Keratinocyte (primary cell): ENCODE measurements at regions not wholly inside any gene's neighbourhood (a gene's known extent, or its start where the extent isn't known, plus 50 kb on each side); places are given as distances from the start of the nearest gene placed in this dataset.

Experiments
- DNase-seq: peaks from one replicate; pipeline ENCODE4 v3.0.0-alpha.2; 2011; ENCODE audit warnings: low read depth, missing footprints, low spot score
- FAIRE-seq: peaks from 2 replicates; lab custom pipeline; 2011; peaks lifted over from hg19 to GRCh38; lab: Jason Lieb, UNC
- H2AFZ ChIP-seq: 2 replicates; pipeline ENCODE4 v1.6.0; 2012; ENCODE audit warnings: low read length, control low read depth, inconsistent platforms; ENCODE audit not compliant: control insufficient read depth
- H3K27ac ChIP-seq: 2 replicates; pipeline ENCODE4 v1.5.1; 2011; ENCODE audit warnings: low read length; ENCODE audit not compliant: control insufficient read depth, insufficient read depth
- H3K27me3 ChIP-seq: 3 replicates; pipeline ENCODE4 v1.6.0; 2011; ENCODE audit warnings: low read length; ENCODE audit not compliant: control insufficient read depth, insufficient read depth; ENCODE audit errors: extremely low read depth
- H3K36me3 ChIP-seq, 2 experiments: 2 replicates in 1 of 2; 3 replicates in 1 of 2; pipeline ENCODE4 v1.5.1; 2011; ENCODE audit warnings: low read length in 2 of 2, mild to moderate bottlenecking in 1 of 2; ENCODE audit not compliant: control insufficient read depth in 2 of 2, insufficient read depth in 2 of 2; ENCODE audit errors: extremely low read depth in 1 of 2
- H3K4me1 ChIP-seq: 3 replicates; pipeline ENCODE4 v1.5.1; 2011; ENCODE audit warnings: low read length; ENCODE audit not compliant: control insufficient read depth, insufficient read depth; ENCODE audit errors: extremely low read depth
- H3K4me2 ChIP-seq: 3 replicates; pipeline ENCODE4 v1.6.0; 2011; ENCODE audit warnings: low read depth, low read length; ENCODE audit not compliant: control insufficient read depth, insufficient read depth; ENCODE audit errors: extremely low read depth
- H3K4me3 ChIP-seq, 3 experiments: fragments of 200-600 bp in 1 of 3; sonication (generic) in 1 of 3; 2 replicates in 2 of 3; 3 replicates in 1 of 3; pipeline ENCODE4 v1.5.1; 2011 to 2016; ENCODE audit warnings: low read length in 3 of 3, mild to moderate bottlenecking in 3 of 3, control low read depth in 2 of 3, inconsistent platforms in 1 of 3, low read depth in 1 of 3, mixed read lengths in 1 of 3, mixed run types in 1 of 3, moderate library complexity in 1 of 3; ENCODE audit not compliant: control insufficient read depth in 2 of 3, insufficient read depth in 2 of 3; ENCODE audit errors: extremely low read depth in 1 of 3
- H3K79me2 ChIP-seq: 2 replicates; pipeline ENCODE4 v1.6.0; 2012; ENCODE audit warnings: low read length; ENCODE audit not compliant: control insufficient read depth, insufficient read depth
- H3K9ac ChIP-seq: 3 replicates; pipeline ENCODE4 v1.6.0; 2011; ENCODE audit warnings: low read length; ENCODE audit not compliant: control insufficient read depth, insufficient read depth; ENCODE audit errors: extremely low read depth
- H3K9me1 ChIP-seq: 3 replicates; pipeline ENCODE4 v1.6.0; 2011; ENCODE audit warnings: low read length; ENCODE audit not compliant: control insufficient read depth, insufficient read depth; ENCODE audit errors: extremely low read depth
- H3K9me3 ChIP-seq: 2 replicates; pipeline ENCODE4 v1.5.1; 2012; ENCODE audit warnings: low read depth, low read length; ENCODE audit not compliant: control insufficient read depth
- H4K20me1 ChIP-seq: 3 replicates; pipeline ENCODE4 v1.6.0; 2011; ENCODE audit warnings: low read length; ENCODE audit not compliant: control insufficient read depth, insufficient read depth; ENCODE audit errors: extremely low read depth
- CTCF ChIP-seq, 3 experiments: IDR thresholded peaks in 1 of 3; conservative IDR thresholded peaks in 1 of 3; optimal IDR thresholded peaks in 1 of 3; 2 replicates in 2 of 3; 3 replicates in 1 of 3; pipeline versions ENCODE3 to v1.5.1; 2011; ENCODE audit warnings: low read length in 3 of 3, mild to moderate bottlenecking in 3 of 3, moderate library complexity in 2 of 3, control low read depth in 1 of 3, inconsistent platforms in 1 of 3; ENCODE audit not compliant: insufficient read depth in 2 of 3; ENCODE audit errors: extremely low read depth in 1 of 3
- EZH2 ChIP-seq: IDR thresholded peaks from one replicate; pipeline ENCODE4 v1.6.1; 2012; ENCODE audit warnings: inconsistent platforms, mild to moderate bottlenecking, low read length, moderate library complexity
- dilution Hi-C: fragments of 300-500 bp; cut with MboI; formaldehyde crosslinking; loops from one replicate; pipeline ENCODE4 v1.7.0; 2020; ENCODE audit warnings: low sequenced_read_pairs; ENCODE audit not compliant: extremely low pct_ligation_motif_present

DNA sequence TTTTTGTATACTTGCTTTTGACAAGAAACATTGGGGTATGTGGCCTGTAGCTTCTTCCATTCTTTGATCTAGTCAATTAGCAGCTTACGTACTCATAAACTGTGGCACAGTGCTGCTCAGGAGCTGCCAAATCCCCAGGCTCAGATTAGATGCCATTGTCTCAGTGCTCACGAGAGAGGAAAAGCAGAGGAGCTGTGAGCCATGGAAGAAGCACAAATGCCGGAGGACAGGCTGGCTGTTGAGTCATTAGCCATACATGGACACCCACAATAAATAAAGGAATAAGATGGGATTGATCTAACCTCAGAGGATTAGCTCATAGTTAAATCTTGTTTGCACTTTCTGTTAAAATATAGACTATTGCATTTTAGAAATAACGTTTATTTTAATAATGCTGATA is 121.7 kb downstream of the POSTN start:
- no peak for TF ChIP-seq EZH2
- TF ChIP-seq CTCF (optimal IDR thresholded peaks at IDR 0.05 in 1 of 3, IDR thresholded peaks at IDR 0.05 in 1 of 3, conservative IDR thresholded peaks at IDR 0.05 in 1 of 3; ENCODE audit: extremely low read depth in 1 of 3, insufficient read depth in 2 of 3, low read length in 3 of 3): no peak
- H4K20me1 ChIP-seq: no peaks in the 10 kb centered on the region
- H3K9me3 ChIP-seq: no peaks in the 10 kb centered on the region
- H3K4me3 ChIP-seq: no peak overlapping the region
- H3K9me1 ChIP-seq: no peaks in the 10 kb centered on the region
- no peaks in the 10 kb centered on the region for H3K27me3 ChIP-seq
- no peak overlapping the region for H3K9ac ChIP-seq
- no peaks in the 10 kb centered on the region for H3K79me2 ChIP-seq
- DNase-seq: no peak
- H2AFZ ChIP-seq: peak overlapping the region; percentile 78
- peak; percentile 77 for FAIRE-seq
- H3K27ac ChIP-seq: no peak overlapping the region
- H3K36me3 ChIP-seq: no peaks in the 10 kb centered on the region
- dilution Hi-C loops: no loop called here
- peak overlapping the region; percentile 32 for H3K4me2 ChIP-seq
- H3K4me1 ChIP-seq: peaks cover 4% of the 10 kb centered on the region

DNA sequence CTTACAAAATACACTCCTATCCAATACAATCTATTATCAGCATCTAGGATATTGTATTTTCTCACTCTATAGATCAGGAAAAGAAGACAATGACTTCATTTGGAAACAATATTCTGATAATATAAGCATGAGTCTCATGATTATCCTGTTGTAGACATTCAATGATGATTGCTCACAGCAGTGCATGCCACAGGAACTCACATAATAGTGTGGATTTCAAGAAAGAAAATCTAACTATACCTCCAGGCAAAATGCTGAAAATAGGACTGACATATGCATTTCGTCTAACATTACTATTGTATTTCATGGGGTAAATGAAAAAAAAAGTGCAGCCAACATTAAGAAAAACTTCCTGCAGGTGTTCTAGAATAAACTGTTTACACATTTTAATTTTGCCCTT is 122.6 kb downstream of the POSTN start:
- Histone ChIP-seq H3K79me2 (no peaks in the 10 kb centered on the region), H3K4me2 (no peak overlapping the region), H2AFZ (no peak overlapping the region), H3K27ac (no peak overlapping the region), H4K20me1 (no peaks in the 10 kb centered on the region), H3K36me3 (no peaks in the 10 kb centered on the region), H3K9me1 (no peaks in the 10 kb centered on the region), H3K27me3 (no peaks in the 10 kb centered on the region), H3K9ac (no peak overlapping the region), H3K4me1 (peaks cover 4% of the 10 kb centered on the region), H3K4me3 (no peak overlapping the region), H3K9me3 (no peaks in the 10 kb centered on the region)
- TF ChIP-seq EZH2 (no peak), CTCF (optimal IDR thresholded peaks at IDR 0.05 in 1 of 3, IDR thresholded peaks at IDR 0.05 in 1 of 3, conservative IDR thresholded peaks at IDR 0.05 in 1 of 3; ENCODE audit: extremely low read depth in 1 of 3, insufficient read depth in 2 of 3, low read length in 3 of 3) (no peak)
- DNase-seq: no peak
- no peak for FAIRE-seq
- dilution Hi-C loops: no loop called here
